ENCODE measurements at regions not wholly inside any gene's neighbourhood (a gene's known extent, or its start where the extent isn't known, plus 50 kb on each side); places are given as distances from the start of the nearest gene placed in this dataset.

DNA sequence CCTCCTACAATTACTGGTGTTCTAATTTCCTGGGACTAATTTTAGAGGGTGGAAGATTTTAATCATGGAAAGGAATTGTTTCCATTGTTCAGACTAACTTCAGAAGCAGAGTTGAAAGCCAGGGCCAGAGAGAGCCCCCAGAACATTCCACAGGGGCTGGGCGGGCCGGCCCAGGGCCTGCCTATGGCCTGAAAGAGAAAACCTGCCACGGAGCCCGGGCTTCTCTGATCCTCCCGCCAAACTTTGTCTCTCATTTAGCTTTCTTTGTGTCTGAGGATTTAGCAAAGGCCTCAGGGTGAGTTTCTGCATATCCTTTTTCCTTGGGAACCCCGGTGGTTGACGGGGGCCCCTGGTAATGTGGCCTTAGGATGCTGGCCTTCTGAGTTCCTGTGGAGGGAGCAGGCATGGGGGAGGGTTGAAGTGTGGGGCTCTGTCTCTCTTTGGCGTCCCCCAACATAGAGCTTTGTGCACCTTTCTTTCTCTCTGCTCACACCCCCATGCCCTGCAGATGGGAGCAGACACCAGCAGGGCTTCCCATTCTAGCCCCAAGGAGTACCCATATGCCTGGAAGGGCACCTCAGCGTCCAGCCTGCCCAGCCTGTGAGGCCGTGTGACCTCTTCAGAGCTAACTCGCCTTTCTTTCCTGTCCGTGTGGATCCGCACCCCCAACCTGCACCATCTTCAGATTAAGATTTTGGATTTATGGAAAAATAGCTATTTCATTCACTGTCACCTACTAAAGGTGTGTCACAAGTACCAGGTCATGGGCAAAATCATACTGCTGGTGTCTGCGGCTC, 539.5 kb downstream of the FGF9 start:
- TF ChIP-seq, protein P1, sequence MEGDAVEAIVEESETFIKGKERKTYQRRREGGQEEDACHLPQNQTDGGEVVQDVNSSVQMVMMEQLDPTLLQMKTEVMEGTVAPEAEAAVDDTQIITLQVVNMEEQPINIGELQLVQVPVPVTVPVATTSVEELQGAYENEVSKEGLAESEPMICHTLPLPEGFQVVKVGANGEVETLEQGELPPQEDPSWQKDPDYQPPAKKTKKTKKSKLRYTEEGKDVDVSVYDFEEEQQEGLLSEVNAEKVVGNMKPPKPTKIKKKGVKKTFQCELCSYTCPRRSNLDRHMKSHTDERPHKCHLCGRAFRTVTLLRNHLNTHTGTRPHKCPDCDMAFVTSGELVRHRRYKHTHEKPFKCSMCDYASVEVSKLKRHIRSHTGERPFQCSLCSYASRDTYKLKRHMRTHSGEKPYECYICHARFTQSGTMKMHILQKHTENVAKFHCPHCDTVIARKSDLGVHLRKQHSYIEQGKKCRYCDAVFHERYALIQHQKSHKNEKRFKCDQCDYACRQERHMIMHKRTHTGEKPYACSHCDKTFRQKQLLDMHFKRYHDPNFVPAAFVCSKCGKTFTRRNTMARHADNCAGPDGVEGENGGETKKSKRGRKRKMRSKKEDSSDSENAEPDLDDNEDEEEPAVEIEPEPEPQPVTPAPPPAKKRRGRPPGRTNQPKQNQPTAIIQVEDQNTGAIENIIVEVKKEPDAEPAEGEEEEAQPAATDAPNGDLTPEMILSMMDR (conservative IDR thresholded peaks at IDR 0.05), result no peak
- TF ChIP-seq EZH2 (IDR thresholded peaks at IDR 0.05; ENCODE audit: low read depth), result no peak
